PC-9 (cell line): ENCODE measurements at regions not wholly inside any gene's neighbourhood (a gene's known extent, or its start where the extent isn't known, plus 50 kb on each side); places are given as distances from the start of the nearest gene placed in this dataset.

Experiments used
- BruUV-seq: library from RNA; stranded (reverse); fragments of 400-500 nt; replicated peaks from 2 replicates; lab custom pipeline; 2021; lab: Mats Ljungman, UMichigan
- CTCF ChIA-PET: fragments of 300-600 bp; sonication (Branson Sonifier 250); formaldehyde crosslinking; loops from one replicate; lab custom pipeline; 2022; ENCODE audit warnings: antibody characterized with exemption; lab: Charles Lee
- POLR2A ChIA-PET: fragments of 300-600 bp; sonication (Branson Sonifier 250); formaldehyde crosslinking; loops from one replicate; lab custom pipeline; 2022; ENCODE audit warnings: antibody characterized with exemption; ENCODE audit not compliant: unreplicated experiment; lab: Charles Lee
- DNase-seq, 2 experiments: peaks; one replicate each; pipeline versions ENCODE4 v3.0.0 to v3.0.0-alpha.2; 2015 to 2022; ENCODE audit warnings: mixed read lengths in 1 of 2
- H2AFZ ChIP-seq: fragments of 200-600 bp; sonication (generic); 2 replicates; pipeline ENCODE4 v1.8.1; 2017; ENCODE audit warnings: antibody characterized with exemption
- H3F3A ChIP-seq: fragments of 200-600 bp; sonication (generic); 2 replicates; pipeline ENCODE4 v1.8.1; 2017; ENCODE audit warnings: antibody characterized with exemption, mild to moderate bottlenecking, low read depth; ENCODE audit not compliant: insufficient read depth
- H3K27ac ChIP-seq: fragments of 200-600 bp; sonication (generic); 2 replicates; pipeline ENCODE4 v1.6.1; 2016; ENCODE audit warnings: mixed run types
- H3K27me3 ChIP-seq: fragments of 200-600 bp; sonication (generic); 2 replicates; pipeline ENCODE4 v1.6.1; 2016; ENCODE audit warnings: low read depth, mixed run types; ENCODE audit not compliant: insufficient read depth
- H3K36me3 ChIP-seq: fragments of 200-600 bp; sonication (generic); 2 replicates; pipeline ENCODE4 v1.6.1; 2016; ENCODE audit warnings: low read depth, mixed run types
- H3K4me1 ChIP-seq: fragments of 200-600 bp; sonication (generic); replicated peaks from 2 replicates; pipeline ENCODE4 v1.6.1; 2016; ENCODE audit warnings: mixed run types; ENCODE audit not compliant: insufficient read depth
- H3K4me2 ChIP-seq: fragments of 200-600 bp; sonication (generic); 2 replicates; pipeline ENCODE4 v1.6.1; 2017; ENCODE audit warnings: mixed run types
- H3K4me3 ChIP-seq: fragments of 200-600 bp; sonication (generic); 2 replicates; pipeline ENCODE4 v1.6.1; 2016; ENCODE audit warnings: mixed run types
- H3K79me2 ChIP-seq: fragments of 200-600 bp; sonication (generic); 2 replicates; pipeline ENCODE4 v1.6.1; 2017; ENCODE audit warnings: low read depth, mixed run types
- H3K9me2 ChIP-seq: fragments of 200-600 bp; sonication (generic); 2 replicates; pipeline ENCODE4 v1.8.1; 2017; ENCODE audit warnings: mild to moderate bottlenecking; ENCODE audit not compliant: insufficient read depth
- H3K9me3 ChIP-seq: fragments of 200-600 bp; sonication (generic); 2 replicates; pipeline ENCODE4 v1.8.1; 2016; ENCODE audit warnings: low read depth; ENCODE audit not compliant: insufficient read depth
- H4K20me1 ChIP-seq: fragments of 200-600 bp; sonication (generic); 2 replicates; pipeline ENCODE4 v1.8.1; 2017; ENCODE audit not compliant: insufficient read depth
- CTCF ChIP-seq: fragments of 200-600 bp; sonication (generic); conservative IDR thresholded peaks from 2 replicates; pipeline ENCODE4 v1.6.1; 2017; ENCODE audit warnings: mixed run types, antibody characterized with exemption, mild to moderate bottlenecking, moderate library complexity
- EZH2 ChIP-seq: fragments of 200-600 bp; sonication (generic); IDR thresholded peaks from 2 replicates; pipeline ENCODE4 v1.8.0; 2017; ENCODE audit warnings: antibody characterized with exemption, low read depth
- intact Hi-C: fragments of 100-400 bp; cut with micrococcal nuclease; formaldehyde crosslinking; loops from one replicate; pipeline ENCODE4 v1.10.0; 2022; ENCODE audit not compliant: unreplicated experiment

DNA sequence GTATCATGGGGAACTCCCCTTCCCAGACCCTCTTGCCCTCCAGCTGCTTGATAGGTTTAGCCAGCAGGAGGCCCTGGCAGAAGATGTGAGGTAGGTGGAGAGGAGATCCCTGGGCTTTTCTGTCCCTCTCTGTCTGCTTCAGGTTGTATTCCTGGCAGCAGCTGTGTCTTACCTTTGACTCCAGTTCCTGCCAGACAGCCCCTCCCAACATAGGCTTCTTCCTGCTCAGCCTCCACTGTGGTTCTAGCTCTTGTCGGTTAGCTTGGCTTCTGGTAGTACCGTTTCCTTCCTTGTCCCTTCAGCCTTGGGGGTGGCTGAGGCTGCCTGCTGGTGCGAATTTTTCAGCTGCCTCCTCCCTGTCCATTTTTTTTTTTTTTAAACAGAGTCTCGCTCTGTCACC is 215.7 kb upstream of the CRY1 start:
- Histone ChIP-seq H4K20me1 (no peaks in the 10 kb centered on the region), H3K36me3 (no peaks in the 10 kb centered on the region), H2AFZ (no peak overlapping the region), H3K9me2 (peaks cover 5% of the 10 kb centered on the region; the same call in 1 of the 2 replicates), H3K4me1 (no peaks in the 10 kb centered on the region), H3K9me3 (0 out of 2 replicates have a peak, but pooled peaks cover 4% of the 10 kb centered on the region), H3K4me3 (no peak overlapping the region), H3K79me2 (no peaks in the 10 kb centered on the region), H3K27ac (no peak overlapping the region), H3K4me2 (no peak overlapping the region), H3K27me3 (no peaks in the 10 kb centered on the region), H3F3A (no peaks in the 10 kb centered on the region)
- DNase-seq = no peak
- intact Hi-C loops = no loop called here
- ChIA-PET CTCF (no interaction called here), POLR2A (no interaction called here)
- no peak for TF ChIP-seq EZH2
- BruUV-seq = no TSS peak

DNA sequence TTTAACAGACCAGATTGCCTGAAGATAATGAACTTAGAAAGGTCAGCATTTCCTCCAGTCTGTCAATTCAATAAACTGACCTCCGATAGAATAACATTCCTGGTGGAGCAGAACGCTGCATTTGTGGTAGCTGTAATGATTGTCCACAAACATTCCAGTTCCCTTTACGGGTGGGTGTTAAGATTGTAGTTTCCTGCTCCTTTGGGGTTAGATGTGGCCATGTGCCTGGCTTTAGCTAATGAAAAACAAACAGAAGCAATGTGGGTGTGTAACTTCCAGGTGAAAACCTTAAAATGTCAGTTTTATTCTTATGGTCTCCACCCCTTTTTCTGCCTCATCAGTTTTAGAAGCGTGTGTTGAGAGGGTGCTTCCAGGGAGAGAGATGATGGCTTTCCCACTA is 217.3 kb upstream of the CRY1 start:
- ChIA-PET CTCF (interaction anchor here (0.7 kb wide), 1 partner anchor 205 kb away, joined by 4 read pairs; no protein-coding TSS in a partner anchor), POLR2A (no interaction called here)
- Histone ChIP-seq H3K4me2 (no peak overlapping the region), H4K20me1 (no peaks in the 10 kb centered on the region), H2AFZ (no peak overlapping the region), H3K9me3 (no peaks in the 10 kb centered on the region), H3K27ac (no peak overlapping the region), H3K36me3 (no peaks in the 10 kb centered on the region), H3F3A (no peaks in the 10 kb centered on the region), H3K27me3 (no peaks in the 10 kb centered on the region), H3K9me2 (peaks cover 5% of the 10 kb centered on the region; the same call in 1 of the 2 replicates), H3K4me3 (no peak overlapping the region), H3K79me2 (no peaks in the 10 kb centered on the region), H3K4me1 (no peaks in the 10 kb centered on the region)
- no peak for DNase-seq
- no TSS peak for BruUV-seq
- no peak for TF ChIP-seq EZH2
- no peak for TF ChIP-seq CTCF
- intact Hi-C loops = no loop called here

DNA sequence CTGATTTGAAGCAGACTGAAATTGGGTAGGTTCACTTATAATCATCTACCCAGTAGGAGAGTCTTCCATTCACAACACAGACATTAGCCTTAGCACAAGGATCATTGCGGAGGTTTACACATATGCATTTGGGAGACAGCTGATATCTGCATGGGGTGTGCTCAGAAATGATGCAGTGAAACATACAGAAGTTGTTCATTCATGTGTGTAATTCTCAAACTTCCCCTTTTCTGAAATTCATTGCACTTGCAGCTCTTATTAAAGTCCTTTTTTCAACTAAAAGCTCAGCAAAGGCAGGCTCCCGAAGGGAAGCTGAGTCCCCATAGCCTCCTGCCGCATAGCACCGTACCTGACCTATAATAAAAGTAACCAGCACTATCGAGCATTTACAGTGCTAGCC is 218.3 kb upstream of the CRY1 start:
- Histone ChIP-seq H3K9me2 (peaks cover 5% of the 10 kb centered on the region; the same call in 1 of the 2 replicates), H3F3A (peaks cover under 1% of the 10 kb centered on the region; the same call in 1 of the 2 replicates), H3K36me3 (no peaks in the 10 kb centered on the region), H3K79me2 (no peaks in the 10 kb centered on the region), H3K4me3 (no peak overlapping the region), H3K27ac (no peak overlapping the region), H4K20me1 (no peaks in the 10 kb centered on the region), H3K27me3 (no peaks in the 10 kb centered on the region), H2AFZ (no peak overlapping the region), H3K9me3 (no peaks in the 10 kb centered on the region), H3K4me1 (no peaks in the 10 kb centered on the region), H3K4me2 (no peak overlapping the region)
- no TSS peak for BruUV-seq
- POLR2A ChIA-PET = interaction anchor here (0.7 kb wide), 1 partner anchor 76 kb away, joined by 3 read pairs; no protein-coding TSS in a partner anchor
- intact Hi-C loops = no loop called here
- DNase-seq = no peak
- no peak for TF ChIP-seq EZH2
- no peak for TF ChIP-seq CTCF
- CTCF ChIA-PET = no interaction called here
